ENCODE measurements at regions not wholly inside any gene's neighbourhood (a gene's known extent, or its start where the extent isn't known, plus 50 kb on each side); places are given as distances from the start of the nearest gene placed in this dataset.

DNA sequence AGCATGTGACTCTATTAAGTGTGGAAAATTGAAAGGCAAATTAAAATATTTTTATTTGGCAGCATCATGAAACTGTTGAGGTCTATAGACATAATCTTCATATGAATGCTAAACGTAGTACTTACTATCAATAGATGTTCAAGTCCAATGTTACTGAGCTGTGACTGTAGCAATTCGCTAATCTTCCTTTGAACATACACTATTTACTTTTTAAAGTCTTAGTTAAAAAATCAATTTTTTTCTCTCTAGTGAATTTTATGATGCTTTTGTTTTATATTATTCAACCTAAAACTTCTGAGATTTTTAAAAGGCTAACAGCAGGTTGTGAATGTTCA, 85.2 kb upstream of the ELOVL5 start:
- TF ChIP-seq EZH2 (IDR thresholded peaks at IDR 0.05; ENCODE audit: borderline replicate concordance, low read depth, low read length, poor library complexity, severe bottlenecking): no peak
- TF ChIP-seq, protein P1, sequence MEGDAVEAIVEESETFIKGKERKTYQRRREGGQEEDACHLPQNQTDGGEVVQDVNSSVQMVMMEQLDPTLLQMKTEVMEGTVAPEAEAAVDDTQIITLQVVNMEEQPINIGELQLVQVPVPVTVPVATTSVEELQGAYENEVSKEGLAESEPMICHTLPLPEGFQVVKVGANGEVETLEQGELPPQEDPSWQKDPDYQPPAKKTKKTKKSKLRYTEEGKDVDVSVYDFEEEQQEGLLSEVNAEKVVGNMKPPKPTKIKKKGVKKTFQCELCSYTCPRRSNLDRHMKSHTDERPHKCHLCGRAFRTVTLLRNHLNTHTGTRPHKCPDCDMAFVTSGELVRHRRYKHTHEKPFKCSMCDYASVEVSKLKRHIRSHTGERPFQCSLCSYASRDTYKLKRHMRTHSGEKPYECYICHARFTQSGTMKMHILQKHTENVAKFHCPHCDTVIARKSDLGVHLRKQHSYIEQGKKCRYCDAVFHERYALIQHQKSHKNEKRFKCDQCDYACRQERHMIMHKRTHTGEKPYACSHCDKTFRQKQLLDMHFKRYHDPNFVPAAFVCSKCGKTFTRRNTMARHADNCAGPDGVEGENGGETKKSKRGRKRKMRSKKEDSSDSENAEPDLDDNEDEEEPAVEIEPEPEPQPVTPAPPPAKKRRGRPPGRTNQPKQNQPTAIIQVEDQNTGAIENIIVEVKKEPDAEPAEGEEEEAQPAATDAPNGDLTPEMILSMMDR (conservative IDR thresholded peaks at IDR 0.05; ENCODE audit: low read depth, low read length): no peak
